ENCODE measurements at regions not wholly inside any gene's neighbourhood (a gene's known extent, or its start where the extent isn't known, plus 50 kb on each side); places are given as distances from the start of the nearest gene placed in this dataset.
A peak's percentile ranks its signal among the peaks of the same experiment; 100 is the strongest.

DNA sequence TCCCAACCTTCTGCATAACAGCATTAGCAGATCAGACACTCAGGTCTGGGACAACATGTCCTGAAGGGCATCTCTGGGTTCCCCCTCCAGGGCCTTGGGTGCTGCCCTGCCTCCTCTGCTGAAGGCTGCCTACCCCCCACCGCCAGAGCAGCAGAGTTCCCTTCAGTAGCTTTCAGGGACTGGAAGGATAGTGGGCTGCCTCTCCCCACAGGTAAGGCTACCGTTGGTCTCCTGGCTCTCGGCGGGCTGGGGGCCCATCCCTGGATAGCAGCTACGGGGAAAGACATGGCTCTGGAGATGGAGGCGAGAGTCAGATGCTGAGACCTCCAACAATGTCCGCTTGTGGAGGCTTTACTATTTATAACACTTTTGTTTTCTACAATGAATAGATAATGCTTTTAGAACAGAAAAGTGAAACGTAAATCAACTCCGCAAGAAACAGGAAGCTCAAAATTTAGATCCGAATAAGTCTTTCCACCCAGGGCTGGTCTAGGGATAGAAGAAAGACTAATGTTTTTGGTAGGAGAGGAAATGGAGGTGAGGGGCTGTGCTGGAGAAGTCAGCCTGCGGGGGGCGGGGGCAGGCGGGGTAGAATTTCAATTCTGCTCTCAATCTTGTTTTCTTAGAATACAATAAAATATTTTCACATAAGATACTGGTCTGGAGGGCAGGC, 58.4 kb downstream of the ARL4C start:
- ChIA-PET POLR2A (interaction anchor here (1.5 kb wide), 1 partner anchor 8 kb away, joined by 4 read pairs; no protein-coding TSS in a partner anchor), CTCF (interaction anchor here (1.2 kb wide), 1 partner anchor 149 kb away, joined by 3 read pairs; no protein-coding TSS in a partner anchor)
- no peak for DNase-seq
- no peaks in the 10 kb centered on the region for H3K9me3 Mint-ChIP-seq
- no peak overlapping the region for H3K27ac Mint-ChIP-seq
- no peak overlapping the region for H3K4me3 Mint-ChIP-seq
- peaks cover 37% of the 10 kb centered on the region for H3K4me1 Mint-ChIP-seq (ENCODE audit: low read depth)
- intact Hi-C loops (cut with micrococcal nuclease) = no loop called here
- H3K36me3 Mint-ChIP-seq = no peaks in the 10 kb centered on the region
- no peaks in the 10 kb centered on the region for H3K27me3 Mint-ChIP-seq

DNA sequence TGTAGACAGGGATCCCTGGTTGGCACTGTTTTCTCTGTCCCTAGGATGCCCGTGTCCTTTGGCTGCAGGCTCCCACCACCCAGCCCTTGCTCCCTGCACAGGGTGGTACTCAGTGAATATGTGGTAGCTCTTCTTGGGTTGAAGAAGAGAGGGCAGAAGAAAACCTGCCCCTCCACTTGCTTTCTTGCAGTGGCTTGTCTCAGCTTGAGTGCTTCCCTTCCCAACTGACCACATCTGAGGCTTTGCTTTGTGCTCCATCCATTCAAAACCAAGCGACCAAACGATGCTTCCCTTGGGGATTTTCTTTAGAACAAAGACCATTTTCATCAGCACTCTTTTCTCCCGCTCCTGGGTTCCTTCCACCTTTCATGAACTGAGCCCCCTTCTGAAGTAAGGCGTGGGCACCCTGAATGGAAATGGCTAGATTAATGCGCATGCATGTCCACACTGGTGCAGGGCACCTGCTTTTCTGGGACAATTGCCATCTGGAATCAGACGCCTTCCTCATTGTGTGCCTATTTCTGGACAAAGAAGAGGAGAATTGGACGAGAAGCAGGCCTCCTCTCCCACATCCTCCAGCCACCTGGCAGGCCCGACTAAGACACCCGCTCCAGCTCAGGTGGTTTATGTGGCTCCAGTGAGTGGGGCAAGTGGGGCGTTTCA, 59.1 kb downstream of the ARL4C start:
- ChIA-PET POLR2A (interaction anchor here (1.5 kb wide), 1 partner anchor 9 kb away, joined by 4 read pairs; no protein-coding TSS in a partner anchor), CTCF (interaction anchor here (1.2 kb wide), 1 partner anchor 148 kb away, joined by 3 read pairs; no protein-coding TSS in a partner anchor)
- no peak for DNase-seq
- Mint-ChIP-seq H3K27me3 (no peaks in the 10 kb centered on the region), H3K36me3 (no peaks in the 10 kb centered on the region), H3K4me1 (ENCODE audit: low read depth) (peaks cover 39% of the 10 kb centered on the region), H3K9me3 (no peaks in the 10 kb centered on the region), H3K4me3 (no peak overlapping the region), H3K27ac (no peak overlapping the region)
- intact Hi-C loops (cut with micrococcal nuclease) = no loop called here

DNA sequence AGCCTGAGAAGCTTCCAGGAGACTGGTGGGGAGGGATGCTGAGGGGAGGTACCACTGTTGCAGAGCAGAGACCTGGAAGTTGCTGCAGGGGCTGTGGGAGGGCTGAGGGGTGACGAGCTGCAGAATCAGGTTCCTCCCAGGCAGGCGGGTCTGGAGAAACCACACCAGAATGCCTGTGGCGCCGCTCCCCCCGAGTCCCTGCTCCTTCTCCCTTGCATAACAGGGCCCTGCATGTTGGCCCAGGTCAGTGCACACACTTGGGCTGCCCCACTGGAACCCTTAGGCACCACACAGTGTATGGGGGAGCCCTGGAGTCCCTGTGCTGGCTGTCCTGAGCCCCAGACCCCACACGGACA, 60.4 kb downstream of the ARL4C start:
- POLR2A ChIA-PET = interaction anchor here (1.5 kb wide), 1 partner anchor 9 kb away, joined by 3 read pairs; no protein-coding TSS in a partner anchor
- H3K27ac Mint-ChIP-seq = no peak overlapping the region
- no peaks in the 10 kb centered on the region for H3K36me3 Mint-ChIP-seq
- CTCF ChIA-PET = no interaction called here
- H3K9me3 Mint-ChIP-seq = no peaks in the 10 kb centered on the region
- no peak overlapping the region for H3K4me3 Mint-ChIP-seq
- DNase-seq = no peak
- H3K27me3 Mint-ChIP-seq = no peaks in the 10 kb centered on the region
- intact Hi-C loops (cut with micrococcal nuclease) = no loop called here
- H3K4me1 Mint-ChIP-seq (ENCODE audit: low read depth) = peaks cover 33% of the 10 kb centered on the region

DNA sequence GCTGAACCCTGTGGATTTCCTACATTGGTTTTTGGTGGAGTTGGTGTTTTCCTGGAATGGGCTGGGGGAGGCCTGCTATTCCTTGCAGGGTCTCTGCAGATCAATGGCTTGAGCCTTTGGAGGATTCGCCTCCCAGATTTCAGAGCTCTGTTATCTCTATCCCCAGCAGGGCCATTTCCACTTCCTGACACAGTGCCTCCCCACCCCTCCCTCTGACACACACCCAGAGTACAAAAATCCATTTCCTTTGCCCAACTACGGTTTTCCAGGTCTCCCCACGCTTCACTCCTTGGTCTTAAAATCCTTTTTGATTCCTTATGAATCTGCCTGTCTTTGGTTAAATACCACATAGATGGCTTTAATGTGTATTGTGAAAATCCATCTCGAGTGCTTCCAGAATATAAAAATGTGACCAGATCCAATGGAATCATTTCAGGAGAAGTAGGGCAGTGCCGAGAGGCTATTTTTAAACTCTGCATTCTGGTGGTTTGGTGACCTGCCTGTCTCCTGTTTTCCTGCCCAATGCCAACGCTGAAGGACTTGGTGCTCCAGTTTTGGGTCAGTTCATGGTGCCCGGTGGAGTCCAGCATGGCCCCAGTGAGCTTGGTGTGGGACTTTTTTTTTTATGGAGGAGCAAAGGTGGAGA, 60.9 kb downstream of the ARL4C start:
- peaks cover 32% of the 10 kb centered on the region for H3K4me1 Mint-ChIP-seq (ENCODE audit: low read depth)

DNA sequence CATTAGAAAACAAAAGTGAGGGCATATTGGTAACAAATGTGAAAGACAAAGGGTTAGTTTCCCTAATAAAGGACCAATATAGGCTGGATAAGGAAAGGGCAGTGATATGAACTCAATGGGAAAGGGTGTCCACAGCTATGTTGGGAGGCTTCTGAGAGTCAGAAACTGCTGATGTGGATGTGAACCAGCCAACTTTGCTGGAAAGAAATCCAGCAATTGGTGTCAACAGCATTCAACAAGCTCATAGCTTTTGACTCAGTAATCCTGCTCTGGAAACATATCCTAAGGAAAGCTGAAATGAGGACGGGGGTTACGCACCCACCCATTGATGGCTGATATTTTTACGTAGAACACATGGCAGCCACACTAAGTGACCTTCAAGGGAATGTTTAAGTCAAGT, 63.7 kb downstream of the ARL4C start:
- ChIA-PET CTCF (interaction anchor here (1.0 to 1.4 kb wide), 2 partner anchors 14 to 50 kb away, joined by 4 read pairs; no protein-coding TSS in a partner anchor), POLR2A (no interaction called here)
- Mint-ChIP-seq H3K4me3 (no peak overlapping the region), H3K36me3 (no peaks in the 10 kb centered on the region), H3K4me1 (ENCODE audit: low read depth) (peaks cover 42% of the 10 kb centered on the region), H3K27me3 (no peaks in the 10 kb centered on the region), H3K27ac (no peak overlapping the region), H3K9me3 (no peaks in the 10 kb centered on the region)
- no peak for DNase-seq
- intact Hi-C loops (cut with micrococcal nuclease) = no loop called here

More for the DNA sequence above, 60.9 kb downstream of the ARL4C start:
- no peak for DNase-seq
- Mint-ChIP-seq H3K4me3 (no peak overlapping the region), H3K36me3 (no peaks in the 10 kb centered on the region), H3K27ac (no peak overlapping the region), H3K27me3 (no peaks in the 10 kb centered on the region), H3K9me3 (no peaks in the 10 kb centered on the region)
- ChIA-PET CTCF (no interaction called here), POLR2A (interaction anchor here (1.5 kb wide), 1 partner anchor 8 kb away, joined by 3 read pairs; no protein-coding TSS in a partner anchor)
- intact Hi-C loops (cut with micrococcal nuclease) = no loop called here

DNA sequence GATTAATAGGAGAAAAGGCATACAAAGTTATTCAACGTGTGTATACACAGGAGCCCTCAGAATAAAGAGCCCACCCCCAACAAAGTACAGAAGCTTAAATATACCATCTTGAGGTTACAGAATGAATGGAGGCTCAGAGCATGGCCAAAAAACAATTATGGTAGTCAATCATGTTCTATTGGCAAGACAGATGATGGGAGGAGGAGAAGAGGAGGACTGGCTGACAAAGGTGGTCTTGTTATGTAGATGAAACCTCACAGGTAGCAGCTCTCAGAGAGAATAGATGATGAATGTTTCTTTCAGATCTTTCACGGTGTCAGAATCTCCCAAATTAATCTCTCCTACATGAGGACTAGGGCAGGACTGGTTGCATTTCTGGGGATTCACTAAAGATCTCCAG, 66.0 kb downstream of the ARL4C start:
- Mint-ChIP-seq H3K4me3 (no peak overlapping the region), H3K27ac (peak overlapping the region; percentile 9), H3K36me3 (no peaks in the 10 kb centered on the region), H3K27me3 (no peaks in the 10 kb centered on the region), H3K4me1 (ENCODE audit: low read depth) (peaks cover 53% of the 10 kb centered on the region), H3K9me3 (no peaks in the 10 kb centered on the region)
- intact Hi-C loops (cut with micrococcal nuclease) = no loop called here
- ChIA-PET CTCF (interaction anchor here (0.7 kb wide), 1 partner anchor 455 kb away, joined by 3 read pairs; no protein-coding TSS in a partner anchor), POLR2A (no interaction called here)
- DNase-seq = no peak

DNA sequence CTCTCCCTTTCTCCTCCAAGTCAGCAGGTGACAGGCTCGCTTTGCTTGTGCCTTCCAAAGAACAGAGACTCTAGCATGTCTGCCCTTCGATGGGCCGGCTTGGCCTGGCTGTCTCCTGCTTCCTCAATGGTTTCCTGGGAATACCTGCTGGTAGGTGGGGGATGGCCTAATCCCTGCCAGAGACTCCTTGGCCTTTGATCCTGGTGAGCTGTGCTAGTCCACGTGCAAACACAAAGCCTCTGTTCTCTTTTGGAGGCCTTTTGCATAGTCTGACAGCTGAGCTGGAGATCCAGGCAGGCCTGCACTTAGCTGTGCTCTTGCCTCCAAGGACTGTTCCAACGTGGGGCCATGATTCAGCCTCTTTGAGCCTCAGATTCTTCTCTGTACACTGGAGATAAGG, 67.6 kb downstream of the ARL4C start:
- POLR2A ChIA-PET = no interaction called here
- intact Hi-C loops (cut with micrococcal nuclease) = no loop called here
- peaks cover 62% of the 10 kb centered on the region for H3K4me1 Mint-ChIP-seq (ENCODE audit: low read depth)
- no peaks in the 10 kb centered on the region for H3K27me3 Mint-ChIP-seq
- DNase-seq = no peak
- H3K4me3 Mint-ChIP-seq = no peak overlapping the region
- peaks cover 2% of the 10 kb centered on the region for H3K36me3 Mint-ChIP-seq
- H3K27ac Mint-ChIP-seq = no peak overlapping the region
- CTCF ChIA-PET = interaction anchor here (0.8 kb wide), 1 partner anchor 68 kb away, joined by 3 read pairs; the partner anchor contains the start of gene ARL4C
- H3K9me3 Mint-ChIP-seq = no peaks in the 10 kb centered on the region

DNA sequence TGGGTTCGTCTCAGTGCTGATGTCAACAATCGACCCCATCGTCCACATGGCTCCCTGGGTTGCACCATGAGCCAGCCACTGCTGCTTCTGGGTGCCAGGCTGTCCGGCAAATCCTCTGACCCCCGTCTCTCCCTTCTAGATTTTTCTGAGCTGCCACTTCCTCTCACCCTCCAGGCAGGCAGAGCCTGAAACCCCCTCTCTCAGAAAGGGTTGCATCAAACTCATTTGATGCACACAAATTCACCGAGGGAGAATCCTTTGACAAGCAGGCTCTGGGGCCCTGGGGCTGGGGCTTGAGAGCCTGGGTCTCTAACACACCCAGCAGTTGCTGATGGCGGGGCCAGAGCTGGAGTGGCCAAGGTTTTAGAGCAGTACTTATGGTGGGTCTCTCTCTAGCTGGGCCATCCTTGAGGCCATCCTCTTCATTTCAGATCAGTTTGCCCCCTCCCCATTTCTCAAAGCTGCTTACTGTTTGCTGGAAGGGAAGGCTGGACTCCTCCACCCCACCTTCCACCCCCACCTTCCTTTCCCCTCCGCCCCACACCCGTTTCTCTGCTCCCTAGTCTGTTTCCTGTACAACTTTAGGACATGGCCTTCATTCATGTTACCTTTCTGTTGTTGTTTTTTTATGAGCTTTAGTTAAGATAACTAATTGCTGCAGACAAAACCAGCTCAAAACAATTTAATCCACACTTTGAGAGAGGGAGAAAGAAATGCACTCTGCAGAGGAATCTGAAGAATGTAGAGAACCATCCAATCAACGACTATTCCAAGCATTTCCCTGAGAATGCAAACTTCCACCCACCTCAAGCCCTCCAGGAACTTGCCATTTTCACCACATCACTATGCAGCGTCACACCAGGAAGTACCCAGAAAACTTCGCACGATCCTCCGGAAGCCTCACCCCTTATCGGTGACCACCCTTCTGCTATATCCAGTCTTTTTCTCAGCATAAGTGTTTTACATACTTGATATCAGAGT, 69.5 kb downstream of the ARL4C start:
- Mint-ChIP-seq H3K4me3 (peak overlapping the region; percentile 73), H3K27ac (peak overlapping the region; percentile 81), H3K4me1 (ENCODE audit: low read depth) (peaks cover 75% of the 10 kb centered on the region), H3K36me3 (peaks cover 2% of the 10 kb centered on the region), H3K9me3 (no peaks in the 10 kb centered on the region), H3K27me3 (no peaks in the 10 kb centered on the region)
- peak; percentile 52 for DNase-seq
- POLR2A ChIA-PET = interaction anchor here (0.8 to 2.8 kb wide), 8 partner anchors 9 to 69 kb away, joined by 3 to 15 read pairs (median 5); partner anchors contain the start of gene ARL4C
- CTCF ChIA-PET = interaction anchor here (0.7 to 1.2 kb wide), 5 partner anchors 19 to 139 kb away, joined by 3 to 4 read pairs (median 4); no protein-coding TSS in a partner anchor
- intact Hi-C loops (cut with micrococcal nuclease) = loop anchor here (1.0 to 2.0 kb wide), 2 partner anchors 19 to 59 kb away; no protein-coding TSS in a partner anchor

DNA sequence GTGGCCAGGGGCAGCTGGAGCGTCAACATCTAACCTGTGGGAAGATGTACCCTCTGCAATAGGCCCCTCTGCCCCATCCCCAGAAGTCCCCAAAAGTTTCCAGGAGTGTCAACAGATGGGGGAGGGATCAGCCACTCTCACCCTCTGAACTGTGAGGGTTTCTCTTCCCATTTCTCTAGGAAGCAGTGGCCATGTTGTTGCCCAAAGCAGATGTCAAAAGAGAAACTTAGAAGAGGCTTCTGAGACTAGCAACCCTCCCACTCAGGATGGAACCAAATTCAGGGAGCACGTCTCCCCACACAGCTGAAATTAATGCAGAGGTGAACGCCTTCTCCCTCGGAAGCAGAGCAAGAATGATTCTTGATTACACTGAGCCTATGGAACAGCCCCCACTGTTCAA, 70.3 kb downstream of the ARL4C start:
- POLR2A ChIA-PET = interaction anchor here (0.5 to 2.8 kb wide), 7 partner anchors 14 to 70 kb away, joined by 3 to 15 read pairs (median 5); partner anchors contain the start of gene ARL4C
- peak overlapping the region; percentile 73 for H3K4me3 Mint-ChIP-seq
- H3K27ac Mint-ChIP-seq = peak overlapping the region; percentile 81
- peak; percentile 37 for DNase-seq
- CTCF ChIA-PET = interaction anchor here (0.6 to 1.0 kb wide), 3 partner anchors 56 to 138 kb away, joined by 3 to 4 read pairs (median 4); no protein-coding TSS in a partner anchor
- no peaks in the 10 kb centered on the region for H3K9me3 Mint-ChIP-seq
- intact Hi-C loops (cut with micrococcal nuclease) = loop anchor here (1.0 to 2.0 kb wide), 4 partner anchors 20 to 136 kb away; no protein-coding TSS in a partner anchor
- peaks cover 79% of the 10 kb centered on the region for H3K4me1 Mint-ChIP-seq (ENCODE audit: low read depth)
- H3K36me3 Mint-ChIP-seq = peaks cover 2% of the 10 kb centered on the region
- no peaks in the 10 kb centered on the region for H3K27me3 Mint-ChIP-seq

DNA sequence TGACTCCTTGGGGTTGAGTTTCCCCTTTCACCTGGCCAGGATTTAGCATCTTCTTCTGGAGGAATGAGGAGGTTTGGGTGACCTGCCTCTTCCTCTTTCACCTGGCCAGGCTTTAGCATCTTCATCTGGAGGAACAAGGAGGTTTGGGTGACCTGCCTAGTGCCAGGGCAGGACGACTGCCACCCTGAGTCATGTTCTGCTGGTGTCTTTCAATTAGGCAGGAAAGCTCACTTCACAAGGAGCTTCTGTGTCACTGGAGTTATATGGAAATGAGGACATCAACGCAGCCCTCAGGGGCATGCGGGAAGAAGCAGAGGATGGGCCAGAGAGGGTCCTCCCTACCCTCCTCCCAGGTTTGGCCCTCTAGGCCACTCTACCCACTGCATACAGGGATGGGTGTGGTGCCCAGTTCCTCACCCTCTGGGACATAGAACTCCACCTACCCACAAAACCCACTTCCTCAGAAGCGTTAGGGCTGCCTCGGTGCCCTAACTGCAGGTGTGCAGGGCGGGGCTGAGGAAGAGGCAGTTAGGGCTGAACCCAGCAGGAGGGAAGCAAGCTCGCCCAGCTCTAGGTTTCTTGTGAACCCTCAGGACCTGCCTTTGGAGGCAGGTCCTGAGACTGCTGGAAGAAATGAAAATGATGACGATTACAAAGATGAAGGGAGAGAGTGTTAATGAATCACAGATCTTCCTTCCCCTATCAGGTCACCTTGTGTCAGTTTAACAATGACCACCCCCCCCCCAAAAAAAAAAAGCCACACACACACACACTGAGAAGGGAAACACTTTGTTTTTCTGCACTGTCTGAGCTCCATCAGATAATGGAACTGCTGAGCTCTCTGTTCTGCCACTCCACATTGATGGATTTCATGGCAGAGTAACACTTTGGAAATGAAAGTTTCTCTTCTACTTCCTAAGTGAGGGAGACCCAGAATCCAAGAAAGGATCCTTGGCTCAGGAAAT, 71.0 kb downstream of the ARL4C start:
- H3K9me3 Mint-ChIP-seq = no peaks in the 10 kb centered on the region
- ChIA-PET POLR2A (interaction anchor here (0.5 to 2.8 kb wide), 5 partner anchors 9 to 70 kb away, joined by 3 to 15 read pairs (median 5); partner anchors contain the start of gene ARL4C), CTCF (interaction anchor here (0.6 to 1.4 kb wide), 5 partner anchors 21 to 137 kb away, joined by 3 to 4 read pairs (median 3); partner anchors contain the start of gene ARL4C)
- peaks cover 79% of the 10 kb centered on the region for H3K4me1 Mint-ChIP-seq (ENCODE audit: low read depth)
- peak overlapping the region; percentile 81 for H3K27ac Mint-ChIP-seq
- intact Hi-C loops (cut with micrococcal nuclease) = loop anchor here (1.0 to 2.0 kb wide), 3 partner anchors 38 to 136 kb away; no protein-coding TSS in a partner anchor
- H3K27me3 Mint-ChIP-seq = no peaks in the 10 kb centered on the region
- DNase-seq = peak; percentile 78
- peaks cover 2% of the 10 kb centered on the region for H3K36me3 Mint-ChIP-seq
- peak overlapping the region; percentile 73 for H3K4me3 Mint-ChIP-seq

All from activated CD4-positive, alpha-beta memory T cell treated with anti-CD3 and anti-CD28 coated beads for 36 hours (primary cell).